ENCODE measurements at regions not wholly inside any gene's neighbourhood (a gene's known extent, or its start where the extent isn't known, plus 50 kb on each side); places are given as distances from the start of the nearest gene placed in this dataset.

- TF ChIP-seq CTCF (IDR thresholded peaks at IDR 0.05) = no peak
- TF ChIP-seq EP300 (IDR thresholded peaks at IDR 0.05) = no peak
- TF ChIP-seq POLR2AphosphoS5 (IDR thresholded peaks at IDR 0.05) = peak in 1 of 3 donors; percentile 20
- no peak for TF ChIP-seq POLR2A (IDR thresholded peaks at IDR 0.05)
These were observed 53.8 kb upstream of the ATXN3L start for GRCh38 chrX:13373431-13374187.

Measured in stomach (tissue), 4 donors.